Loucy (cell line): ENCODE measurements at regions not wholly inside any gene's neighbourhood (a gene's known extent, or its start where the extent isn't known, plus 50 kb on each side); places are given as distances from the start of the nearest gene placed in this dataset.

Experiments used
- CTCF ChIP-seq: fragments of 200-600 bp; sonication (generic); conservative IDR thresholded peaks from 2 replicates; pipeline ENCODE4 v1.5.1; 2014; ENCODE audit warnings: mild to moderate bottlenecking, antibody characterized with exemption, low read length
- EZH2phosphoT487 ChIP-seq: fragments of 200-600 bp; IDR thresholded peaks from 2 replicates; pipeline ENCODE4 v1.6.1; 2018; ENCODE audit warnings: antibody characterized with exemption, mild to moderate bottlenecking, moderate library complexity, borderline replicate concordance

GRCh38 chr7:42997611-42998010 lies 65.4 kb downstream of the MRPL32 start:
- no peak for TF ChIP-seq CTCF
- no peak for TF ChIP-seq EZH2phosphoT487
